ENCODE measurements at regions not wholly inside any gene's neighbourhood (a gene's known extent, or its start where the extent isn't known, plus 50 kb on each side); places are given as distances from the start of the nearest gene placed in this dataset.

DNA sequence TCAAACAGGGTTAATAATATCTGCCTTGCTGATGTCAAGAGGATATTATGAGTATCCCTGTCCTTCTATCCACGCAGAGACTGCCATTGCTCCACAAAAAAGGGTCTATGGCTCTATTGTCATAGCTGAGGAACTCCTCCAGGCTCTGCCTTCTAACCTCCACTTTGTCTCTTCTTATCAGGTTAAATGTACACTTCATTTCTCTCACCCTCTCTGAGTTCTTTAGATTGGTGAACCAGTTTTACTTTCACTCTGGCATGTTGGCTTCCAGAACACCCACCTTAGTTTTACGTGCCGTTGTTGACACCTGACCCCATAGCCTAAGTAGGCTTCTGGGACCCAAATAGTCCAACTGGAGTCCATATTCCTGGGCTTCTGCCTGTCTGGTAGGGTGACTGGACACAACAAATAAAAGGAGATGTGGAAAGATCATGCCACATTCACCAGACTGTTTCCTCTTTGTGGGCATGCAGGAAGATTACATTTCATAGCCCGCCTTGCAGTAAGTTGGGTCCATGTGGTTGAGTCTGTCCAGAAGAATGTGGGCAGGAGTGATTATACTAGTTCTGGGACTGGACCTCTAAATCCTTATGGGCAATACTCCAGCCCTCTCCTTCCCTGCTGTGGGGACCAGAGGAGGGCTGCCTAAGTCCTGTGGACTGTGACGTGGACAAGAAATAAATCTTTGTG lies 350.4 kb upstream of the CLINT1 start:
- Histone ChIP-seq H3K27ac (no peak overlapping the region), H3K4me1 (replicated peaks in 1 of 2) (no peaks in the 10 kb centered on the region), H3K36me3 (replicated peaks in 1 of 2) (no peaks in the 10 kb centered on the region), H3K4me3 (no peak overlapping the region), H3K9me3 (replicated peaks in 1 of 3) (no peaks in the 10 kb centered on the region), H3K27me3 (no peaks in the 10 kb centered on the region)
- 91 to 94% (median 93%) methylated on average over 5 of the region's 5 CpGs for WGBS, 4 donors
- intact Hi-C loops (cut with DNase I) = no loop called here
- TF ChIP-seq POLR2A (IDR thresholded peaks at IDR 0.05) = no peak
- TF ChIP-seq, protein P1, sequence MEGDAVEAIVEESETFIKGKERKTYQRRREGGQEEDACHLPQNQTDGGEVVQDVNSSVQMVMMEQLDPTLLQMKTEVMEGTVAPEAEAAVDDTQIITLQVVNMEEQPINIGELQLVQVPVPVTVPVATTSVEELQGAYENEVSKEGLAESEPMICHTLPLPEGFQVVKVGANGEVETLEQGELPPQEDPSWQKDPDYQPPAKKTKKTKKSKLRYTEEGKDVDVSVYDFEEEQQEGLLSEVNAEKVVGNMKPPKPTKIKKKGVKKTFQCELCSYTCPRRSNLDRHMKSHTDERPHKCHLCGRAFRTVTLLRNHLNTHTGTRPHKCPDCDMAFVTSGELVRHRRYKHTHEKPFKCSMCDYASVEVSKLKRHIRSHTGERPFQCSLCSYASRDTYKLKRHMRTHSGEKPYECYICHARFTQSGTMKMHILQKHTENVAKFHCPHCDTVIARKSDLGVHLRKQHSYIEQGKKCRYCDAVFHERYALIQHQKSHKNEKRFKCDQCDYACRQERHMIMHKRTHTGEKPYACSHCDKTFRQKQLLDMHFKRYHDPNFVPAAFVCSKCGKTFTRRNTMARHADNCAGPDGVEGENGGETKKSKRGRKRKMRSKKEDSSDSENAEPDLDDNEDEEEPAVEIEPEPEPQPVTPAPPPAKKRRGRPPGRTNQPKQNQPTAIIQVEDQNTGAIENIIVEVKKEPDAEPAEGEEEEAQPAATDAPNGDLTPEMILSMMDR (IDR thresholded peaks at IDR 0.05) = no peak
- DNase-seq = no peak

DNA sequence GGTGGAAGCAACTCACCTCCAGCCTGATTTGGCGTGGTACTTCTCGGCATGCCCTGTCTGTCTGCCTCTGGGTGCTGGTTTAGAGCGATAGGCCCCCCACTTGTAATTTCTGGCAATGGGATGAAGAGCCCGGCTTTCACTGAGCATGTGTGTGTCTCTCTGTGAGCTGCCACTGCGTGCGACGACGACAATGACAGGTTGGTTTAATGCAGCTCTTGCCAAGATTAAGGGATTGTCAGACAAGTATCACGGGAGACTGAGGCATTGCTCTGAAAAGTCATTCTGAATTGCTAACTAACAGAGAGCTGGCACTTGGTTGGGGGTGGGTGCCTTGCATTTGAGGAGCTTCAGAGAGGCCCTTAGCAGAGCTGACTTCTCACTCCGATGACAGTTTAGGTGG lies 348.8 kb upstream of the CLINT1 start:
- TF ChIP-seq POLR2A (IDR thresholded peaks at IDR 0.05) = no peak
- TF ChIP-seq, protein P1 (IDR thresholded peaks at IDR 0.05) = no peak
- Histone ChIP-seq H3K4me1 (replicated peaks in 1 of 2) (no peaks in the 10 kb centered on the region), H3K4me3 (no peak overlapping the region), H3K27me3 (no peaks in the 10 kb centered on the region), H3K9me3 (replicated peaks in 1 of 3) (no peaks in the 10 kb centered on the region), H3K27ac (no peak overlapping the region), H3K36me3 (replicated peaks in 1 of 2) (no peaks in the 10 kb centered on the region)
- intact Hi-C loops (cut with DNase I) = no loop called here
- no peak for DNase-seq
- WGBS, 4 donors = 83 to 92% (median 88%) methylated on average over 10 of the region's 10 CpGs

DNA sequence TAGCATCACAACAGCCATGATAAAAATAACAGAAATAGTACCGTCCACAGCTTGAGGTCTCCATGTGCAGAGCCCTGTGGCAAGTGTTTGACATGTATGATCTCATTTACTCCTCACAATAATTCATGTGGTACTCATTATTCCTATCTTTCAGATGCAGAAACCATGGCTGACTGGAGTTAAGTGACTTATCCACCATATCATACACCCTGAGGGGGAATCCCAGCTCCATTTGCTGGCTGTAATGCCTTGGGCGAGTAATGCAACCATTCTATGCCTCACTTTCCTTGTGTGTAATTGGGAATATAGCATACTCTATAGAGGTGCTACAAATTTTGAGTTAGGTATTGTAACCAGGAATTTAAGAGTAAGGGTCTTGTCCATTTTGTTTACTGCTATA lies 347.0 kb upstream of the CLINT1 start:
- H3K4me1 ChIP-seq (replicated peaks in 1 of 2) = no peaks in the 10 kb centered on the region
- no peaks in the 10 kb centered on the region for H3K36me3 ChIP-seq (replicated peaks in 1 of 2)
- intact Hi-C loops (cut with DNase I) = no loop called here
- H3K9me3 ChIP-seq (replicated peaks in 1 of 3) = no peaks in the 10 kb centered on the region
- DNase-seq = no peak
- no peak overlapping the region for H3K27ac ChIP-seq
- TF ChIP-seq, protein P1 (IDR thresholded peaks at IDR 0.05) = no peak
- TF ChIP-seq POLR2A (IDR thresholded peaks at IDR 0.05) = no peak
- no peaks in the 10 kb centered on the region for H3K27me3 ChIP-seq
- whole genome bisulfite sequencing, 4 donors = 75 to 88% (median 87%) methylated on average over 2 of the region's 2 CpGs
- no peak overlapping the region for H3K4me3 ChIP-seq

DNA sequence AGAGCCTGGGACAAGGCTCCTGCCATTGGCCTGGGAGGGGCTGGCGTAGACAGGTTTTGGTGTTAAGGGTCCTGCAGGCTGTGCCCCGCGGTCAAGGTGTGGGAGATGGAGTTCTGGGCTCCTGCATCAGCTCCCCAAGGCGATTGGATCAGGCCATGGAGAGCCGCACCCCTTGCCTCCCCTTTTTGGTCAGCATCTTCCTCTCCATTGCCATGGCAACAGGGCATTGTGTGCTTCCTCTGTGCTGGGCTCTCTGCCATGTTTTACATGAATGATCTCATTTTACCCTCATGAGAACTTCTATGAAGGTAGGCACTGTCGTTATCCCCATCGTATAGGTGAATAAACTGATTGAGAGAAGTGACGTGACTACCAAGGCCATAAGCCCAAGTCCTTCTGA lies 344.3 kb upstream of the CLINT1 start:
- intact Hi-C loops (cut with DNase I) = no loop called here
- TF ChIP-seq, protein P1 (IDR thresholded peaks at IDR 0.05) = no peak
- no peak for TF ChIP-seq POLR2A (IDR thresholded peaks at IDR 0.05)
- 79 to 85% (median 81%) methylated on average over 4 to 8 of the region's 8 CpGs for WGBS, 4 donors

More for the DNA sequence above, 344.3 kb upstream of the CLINT1 start:
- Histone ChIP-seq H3K9me3 (replicated peaks in 1 of 3) (no peaks in the 10 kb centered on the region), H3K4me1 (replicated peaks in 1 of 2) (no peaks in the 10 kb centered on the region), H3K4me3 (no peak overlapping the region), H3K36me3 (replicated peaks in 1 of 2) (no peaks in the 10 kb centered on the region), H3K27me3 (no peaks in the 10 kb centered on the region), H3K27ac (no peak overlapping the region)
- DNase-seq = no peak

Data from adrenal gland (tissue), 9 donors.